SK-N-SH (cell line): ENCODE measurements at regions not wholly inside any gene's neighbourhood (a gene's known extent, or its start where the extent isn't known, plus 50 kb on each side); places are given as distances from the start of the nearest gene placed in this dataset.

ENCODE experiments used
- CTCF ChIP-seq: fragments of 200-600 bp; sonication (generic); IDR thresholded peaks from 2 replicates; pipeline ENCODE4 v1.6.1; 2017; ENCODE audit warnings: antibody characterized with exemption, mild to moderate bottlenecking, moderate library complexity
- EP300 ChIP-seq, 2 experiments: IDR thresholded peaks; 2 replicates each; pipeline versions ENCODE4 v1.4.0 to v1.6.1; 2012; ENCODE audit warnings: borderline replicate concordance in 1 of 2, low read depth in 1 of 2, low read length in 1 of 2
- FOXJ3 ChIP-seq: sonication (generic); formaldehyde crosslinking; IDR thresholded peaks from 2 replicates; pipeline ENCODE4 v1.5.1; 2020; ENCODE audit warnings: mild to moderate bottlenecking, missing genetic modification reagents
- NFIC ChIP-seq: IDR thresholded peaks from 2 replicates; pipeline ENCODE4 v1.4.0; 2012; ENCODE audit warnings: borderline replicate concordance
- PBX3 ChIP-seq: IDR thresholded peaks from 2 replicates; pipeline ENCODE4; 2012
- RAD21 ChIP-seq: IDR thresholded peaks from 2 replicates; pipeline ENCODE4 v1.6.1; 2012; ENCODE audit warnings: mild to moderate bottlenecking, low read length
- RCOR1 ChIP-seq: fragments of 150-350 bp; IDR thresholded peaks from 2 replicates; pipeline ENCODE4 v1.6.1; 2017; ENCODE audit warnings: antibody characterized with exemption, low read length
- USF1 ChIP-seq: IDR thresholded peaks from 2 replicates; pipeline ENCODE4 v1.4.0; 2012; ENCODE audit warnings: low read depth, borderline replicate concordance
- YY1 ChIP-seq: IDR thresholded peaks from 2 replicates; pipeline ENCODE4 v1.4.0; 2012; ENCODE audit warnings: low read depth, mild to moderate bottlenecking

GRCh38 chr12:11592484-11592883 lies 57.0 kb upstream of the ETV6 start:
- TF ChIP-seq USF1 (no peak), RAD21 (no peak), EP300 (IDR thresholded peaks at IDR 0.05; ENCODE audit: borderline replicate concordance in 1 of 2, low read depth in 1 of 2, low read length in 1 of 2) (no peak), YY1 (no peak), CTCF (no peak), RCOR1 (no peak), NFIC (no peak), PBX3 (no peak), FOXJ3 (no peak)
